IMR-90 (cell line): ENCODE measurements at regions not wholly inside any gene's neighbourhood (a gene's known extent, or its start where the extent isn't known, plus 50 kb on each side); places are given as distances from the start of the nearest gene placed in this dataset.

ENCODE experiments used
- ATAC-seq: fragments of 200-7000 bp; cut with Tn5 transposase; 2 replicates; pipeline ENCODE4 v1.9.1; 2020; ENCODE audit warnings: low read depth, mild to moderate bottlenecking, moderate library complexity
- BruUV-seq: library from RNA; stranded (reverse); fragments of 400-500 nt; replicated peaks from 2 replicates; lab custom pipeline; 2021; lab: Mats Ljungman, UMichigan
- CTCF ChIA-PET: fragments of 300-600 bp; formaldehyde crosslinking; extraction: SDS; loops from one replicate; lab custom pipeline; 2021; ENCODE audit warnings: antibody characterized with exemption; lab: Yijun Ruan, JAX
- POLR2A ChIA-PET: fragments of 300-600 bp; sonication (Branson Sonifier 250); formaldehyde crosslinking; loops from one replicate; lab custom pipeline; 2022; ENCODE audit warnings: antibody characterized with exemption; ENCODE audit not compliant: unreplicated experiment; lab: Charles Lee
- DNase-seq: peaks from one replicate; pipeline ENCODE4 v3.0.0; 2013
- H2AFZ ChIP-seq: replicated peaks from 2 replicates; pipeline ENCODE3; 2013; ENCODE audit warnings: low read length, mild to moderate bottlenecking; ENCODE audit not compliant: poor library complexity
- H2AK5ac ChIP-seq: 2 replicates; pipeline ENCODE4 v1.6.1; 2013; ENCODE audit warnings: low read depth, low read length, inconsistent platforms
- H2AK9ac ChIP-seq: replicated peaks from 2 replicates; pipeline ENCODE3; 2013; ENCODE audit warnings: mild to moderate bottlenecking, low read depth, low read length, moderate library complexity; ENCODE audit not compliant: poor library complexity
- H2BK120ac ChIP-seq: 2 replicates; pipeline ENCODE4 v1.6.1; 2013; ENCODE audit warnings: low read depth, low read length, inconsistent platforms
- H2BK15ac ChIP-seq: 3 replicates; pipeline ENCODE4 v1.6.1; 2013; ENCODE audit warnings: low read depth, low read length, inconsistent platforms
- H2BK20ac ChIP-seq: 2 replicates; pipeline ENCODE4 v1.6.1; 2013; ENCODE audit warnings: low read depth, mild to moderate bottlenecking, inconsistent platforms, low read length, moderate library complexity
- H2BK5ac ChIP-seq: 2 replicates; pipeline ENCODE4 v1.6.1; 2013; ENCODE audit warnings: mild to moderate bottlenecking, low read depth, low read length, inconsistent platforms; ENCODE audit not compliant: poor library complexity, severe bottlenecking
- H3K14ac ChIP-seq: replicated peaks from 2 replicates; pipeline ENCODE4 v1.6.1; 2013; ENCODE audit warnings: low read depth, low read length, inconsistent platforms
- H3K18ac ChIP-seq: 2 replicates; pipeline ENCODE4 v1.6.1; 2013; ENCODE audit warnings: low read depth, low read length, control low read depth
- H3K23ac ChIP-seq: 2 replicates; pipeline ENCODE4 v1.6.1; 2013; ENCODE audit warnings: low read depth, low read length, inconsistent platforms
- H3K27ac ChIP-seq: 2 replicates; pipeline ENCODE4 v1.5.1; 2013; ENCODE audit warnings: mild to moderate bottlenecking, control low read depth, low read length; ENCODE audit not compliant: insufficient read depth
- H3K27me3 ChIP-seq: 2 replicates; pipeline ENCODE4 v1.6.1; 2013; ENCODE audit warnings: low read length; ENCODE audit not compliant: control insufficient read depth, insufficient read depth
- H3K36me3 ChIP-seq: 2 replicates; pipeline ENCODE4 v1.6.1; 2013; ENCODE audit warnings: low read length, mixed read lengths; ENCODE audit not compliant: control insufficient read depth, insufficient read depth
- H3K4ac ChIP-seq: 2 replicates; pipeline ENCODE4 v1.6.1; 2013; ENCODE audit warnings: low read depth, low read length, inconsistent platforms
- H3K4me1 ChIP-seq: 2 replicates; pipeline ENCODE4 v1.6.1; 2013; ENCODE audit warnings: low read length, mixed read lengths; ENCODE audit not compliant: control insufficient read depth, insufficient read depth
- H3K4me2 ChIP-seq: 2 replicates; pipeline ENCODE4 v1.6.1; 2013; ENCODE audit warnings: low read depth, mild to moderate bottlenecking, control low read depth, low read length, moderate library complexity
- H3K4me3 ChIP-seq: 2 replicates; pipeline ENCODE4 v1.5.1; 2013; ENCODE audit warnings: low read depth, mild to moderate bottlenecking, control low read depth, low read length, moderate library complexity; ENCODE audit not compliant: insufficient read depth
- H3K56ac ChIP-seq: 2 replicates; pipeline ENCODE4 v1.6.1; 2013; ENCODE audit warnings: low read length, inconsistent platforms; ENCODE audit not compliant: insufficient read depth; ENCODE audit errors: extremely low read depth
- H3K79me1 ChIP-seq, 2 experiments: 2 replicates each; pipeline ENCODE4 v1.6.1; 2013; ENCODE audit warnings: low read length in 2 of 2, inconsistent platforms in 1 of 2, low read depth in 1 of 2
- H3K9ac ChIP-seq: 2 replicates; pipeline ENCODE4 v1.6.1; 2013; ENCODE audit warnings: low read depth, low read length, control low read depth
- H3K9me1 ChIP-seq: 2 replicates; pipeline ENCODE4 v1.6.1; 2013; ENCODE audit warnings: low read length, inconsistent platforms; ENCODE audit not compliant: insufficient read depth
- H3K9me3 ChIP-seq: 2 replicates; pipeline ENCODE4 v1.6.1; 2013; ENCODE audit warnings: low read length; ENCODE audit not compliant: control insufficient read depth, insufficient read depth
- H4K20me1 ChIP-seq: 2 replicates; pipeline ENCODE4 v1.6.1; 2013; ENCODE audit warnings: low read length, inconsistent platforms; ENCODE audit not compliant: insufficient read depth
- H4K5ac ChIP-seq: 2 replicates; pipeline ENCODE4 v1.6.1; 2013; ENCODE audit warnings: mild to moderate bottlenecking, low read depth, low read length, control low read depth
- H4K8ac ChIP-seq, 2 experiments: 2 replicates each; pipeline ENCODE4 v1.6.1; 2013; ENCODE audit warnings: low read depth in 2 of 2, low read length in 2 of 2, control low read depth in 1 of 2, inconsistent platforms in 1 of 2
- H4K91ac ChIP-seq: 2 replicates; pipeline ENCODE4 v1.6.1; 2013; ENCODE audit warnings: low read depth, low read length, inconsistent platforms; ENCODE audit not compliant: insufficient read depth
- CEBPB ChIP-seq: IDR thresholded peaks from 2 replicates; pipeline ENCODE4 v1.6.1; 2012; ENCODE audit warnings: low read depth, low read length, improper control_type of control experiment
- CHD1 ChIP-seq: IDR thresholded peaks from 2 replicates; pipeline ENCODE4 v1.6.1; 2012; ENCODE audit warnings: low read depth, low read length, improper control_type of control experiment
- FOS ChIP-seq: fragments of 150-350 bp; IDR thresholded peaks from 2 replicates; pipeline ENCODE4 v1.6.1; 2016; ENCODE audit warnings: low read depth, low read length
- MAFK ChIP-seq: IDR thresholded peaks from 2 replicates; pipeline ENCODE4 v1.6.1; 2012; ENCODE audit warnings: low read depth, low read length, improper control_type of control experiment
- NFE2L2 ChIP-seq: fragments of 150-350 bp; IDR thresholded peaks from 2 replicates; pipeline ENCODE4 v1.6.1; 2016; ENCODE audit warnings: low read depth, mild to moderate bottlenecking, low read length
- POLR2A ChIP-seq: IDR thresholded peaks from 2 replicates; pipeline ENCODE4 v1.6.1; 2012; ENCODE audit warnings: mild to moderate bottlenecking, low read depth, low read length
- RAD21 ChIP-seq: IDR thresholded peaks from 2 replicates; pipeline ENCODE4 v1.6.1; 2012; ENCODE audit warnings: low read length, improper control_type of control experiment
- RCOR1 ChIP-seq: IDR thresholded peaks from 2 replicates; pipeline ENCODE4 v1.6.1; 2012; ENCODE audit warnings: mild to moderate bottlenecking, low read length, improper control_type of control experiment; ENCODE audit not compliant: insufficient replicate concordance
- WGBS, 2 experiments: methylation state at CpG; one replicate each; pipeline versions ENCODE4 v1.1.5 to v1.1.7; 2013; ENCODE audit warnings: missing lambda C conversion rate in 2 of 2; ENCODE audit not compliant: insufficient read length in 1 of 2; ENCODE audit errors: extremely low coverage in 2 of 2; 5-methylcytosine and 5-hydroxymethylcytosine counted together
- dilution Hi-C: fragments of 300-500 bp; cut with HindIII; formaldehyde crosslinking; loops from one replicate; pipeline ENCODE4 v1.14.3; 2018; ENCODE audit warnings: low sequenced_read_pairs; ENCODE audit not compliant: unreplicated experiment
- in situ Hi-C: fragments of 300-500 bp; cut with MboI; formaldehyde crosslinking; loops from 3 replicates; pipeline ENCODE4 v1.14.3; 2019; ENCODE audit warnings: low sequenced_read_pairs, inconsistent platforms, mixed read lengths
- intact Hi-C: fragments of 100-400 bp; cut with micrococcal nuclease; formaldehyde crosslinking; loops from 2 replicates; pipeline ENCODE4 v1.10.0; 2022
- TF ChIP-seq, protein P1 (sequence below): fragments of 150-350 bp; IDR thresholded peaks from 2 replicates; pipeline ENCODE4 v1.6.1; 2017; ENCODE audit warnings: mild to moderate bottlenecking, antibody characterized with exemption, low read length, low read depth
- TF ChIP-seq, protein P2 (sequence below): fragments of 150-350 bp; IDR thresholded peaks from 2 replicates; pipeline ENCODE4 v1.6.1; 2016; ENCODE audit warnings: low read depth, mild to moderate bottlenecking, low read length, moderate library complexity, borderline replicate concordance

DNA sequence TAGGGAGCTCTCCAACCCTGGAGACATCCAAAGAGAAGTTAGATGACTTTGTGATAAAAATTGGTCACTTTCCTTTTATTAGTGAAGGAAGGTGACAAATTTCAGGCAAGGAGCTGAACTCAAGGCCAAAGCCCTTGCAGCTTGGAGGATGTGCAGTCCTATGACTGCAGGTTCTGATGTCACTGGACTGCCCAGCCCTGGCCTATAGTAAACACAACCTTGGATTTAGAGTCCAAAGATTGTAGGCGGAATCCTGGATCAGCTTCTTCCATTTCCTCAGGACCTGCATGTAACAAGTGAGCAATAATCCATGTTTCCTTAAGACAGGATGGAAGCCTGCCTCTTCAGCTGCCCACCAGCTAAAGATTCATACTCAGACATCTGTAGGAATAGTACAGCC, 169.3 kb upstream of the ZC3H12A start:
- no CpG with 5 or more reads among the region's 1 CpG for WGBS, 2 experiments
- Histone ChIP-seq H4K20me1 (no peaks in the 10 kb centered on the region), H3K36me3 (no peaks in the 10 kb centered on the region), H2BK120ac (no peak overlapping the region), H3K79me1 (no peaks in the 10 kb centered on the region), H3K4me2 (no peak overlapping the region), H3K56ac (no peak overlapping the region), H3K9me3 (no peaks in the 10 kb centered on the region), H3K18ac (no peak overlapping the region), H2AK5ac (no peak overlapping the region), H3K23ac (no peak overlapping the region), H3K4ac (no peak overlapping the region), H3K4me3 (no peak overlapping the region), H4K91ac (no peak overlapping the region), H3K14ac (no peak overlapping the region), H3K4me1 (no peaks in the 10 kb centered on the region), H3K27ac (no peak overlapping the region), H4K8ac (no peak overlapping the region), H2BK20ac (no peak overlapping the region), H3K9ac (no peak overlapping the region), H3K27me3 (no peaks in the 10 kb centered on the region), H3K9me1 (no peaks in the 10 kb centered on the region), H2BK15ac (no peak overlapping the region), H4K5ac (no peak overlapping the region), H2AK9ac (no peak overlapping the region), H2AFZ (no peak overlapping the region), H2BK5ac (no peak overlapping the region)
- dilution Hi-C loops (no loop called here), in situ Hi-C loops (loop anchor here (25.0 kb wide), 1 partner anchor 718 kb away; no protein-coding TSS in a partner anchor), intact Hi-C loops (no loop called here)
- no peak for TF ChIP-seq POLR2A
- TF ChIP-seq CEBPB = no peak
- TF ChIP-seq, protein P1, sequence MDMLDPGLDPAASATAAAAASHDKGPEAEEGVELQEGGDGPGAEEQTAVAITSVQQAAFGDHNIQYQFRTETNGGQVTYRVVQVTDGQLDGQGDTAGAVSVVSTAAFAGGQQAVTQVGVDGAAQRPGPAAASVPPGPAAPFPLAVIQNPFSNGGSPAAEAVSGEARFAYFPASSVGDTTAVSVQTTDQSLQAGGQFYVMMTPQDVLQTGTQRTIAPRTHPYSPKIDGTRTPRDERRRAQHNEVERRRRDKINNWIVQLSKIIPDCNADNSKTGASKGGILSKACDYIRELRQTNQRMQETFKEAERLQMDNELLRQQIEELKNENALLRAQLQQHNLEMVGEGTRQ = no peak
- TF ChIP-seq, protein P2, sequence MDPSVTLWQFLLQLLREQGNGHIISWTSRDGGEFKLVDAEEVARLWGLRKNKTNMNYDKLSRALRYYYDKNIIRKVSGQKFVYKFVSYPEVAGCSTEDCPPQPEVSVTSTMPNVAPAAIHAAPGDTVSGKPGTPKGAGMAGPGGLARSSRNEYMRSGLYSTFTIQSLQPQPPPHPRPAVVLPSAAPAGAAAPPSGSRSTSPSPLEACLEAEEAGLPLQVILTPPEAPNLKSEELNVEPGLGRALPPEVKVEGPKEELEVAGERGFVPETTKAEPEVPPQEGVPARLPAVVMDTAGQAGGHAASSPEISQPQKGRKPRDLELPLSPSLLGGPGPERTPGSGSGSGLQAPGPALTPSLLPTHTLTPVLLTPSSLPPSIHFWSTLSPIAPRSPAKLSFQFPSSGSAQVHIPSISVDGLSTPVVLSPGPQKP = no peak
- no peak for TF ChIP-seq CHD1
- no peak for TF ChIP-seq RCOR1
- no peak for TF ChIP-seq RAD21
- no peak for TF ChIP-seq FOS
- no peak for TF ChIP-seq NFE2L2
- no peak for TF ChIP-seq MAFK
- DNase-seq (no peak), ATAC-seq (no peak)
- CTCF ChIA-PET = no interaction called here
- no TSS peak for BruUV-seq
- POLR2A ChIA-PET = no interaction called here
